AG10803 (cell line): ENCODE measurements at regions not wholly inside any gene's neighbourhood (a gene's known extent, or its start where the extent isn't known, plus 50 kb on each side); places are given as distances from the start of the nearest gene placed in this dataset.

Source experiments
- DNase-seq: peaks from one replicate; pipeline ENCODE4 v3.0.0; 2010; ENCODE audit warnings: low read depth
- H3K4me3 ChIP-seq: 2 replicates; pipeline ENCODE4 v1.5.1; 2011; ENCODE audit warnings: mild to moderate bottlenecking, low read length, control low read depth
- CTCF ChIP-seq: conservative IDR thresholded peaks from 2 replicates; pipeline ENCODE4 v1.5.1; 2011; ENCODE audit warnings: mild to moderate bottlenecking, low read length, control low read depth, inconsistent platforms

GRCh38 chr5:135105105-135105484, 71.1 kb upstream of the PITX1 start:
- TF ChIP-seq CTCF = no peak
- no peak overlapping the region for H3K4me3 ChIP-seq
- no peak for DNase-seq

DNA sequence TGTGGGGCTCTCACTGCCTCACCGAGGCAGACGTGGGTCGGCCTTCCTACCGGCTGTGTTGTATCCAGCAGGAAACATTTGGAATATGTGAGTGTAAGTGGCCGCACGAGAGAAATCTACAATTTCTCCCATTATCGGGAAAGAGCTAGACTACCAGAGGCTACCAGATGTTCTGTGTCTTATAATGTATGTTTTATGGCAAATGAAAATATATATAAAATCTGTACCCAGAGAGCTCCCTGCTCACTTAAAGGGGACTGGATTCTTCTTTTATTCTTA, 69.5 kb upstream of the PITX1 start:
- DNase-seq = no peak
- H3K4me3 ChIP-seq = no peak overlapping the region
- TF ChIP-seq CTCF = no peak

DNA sequence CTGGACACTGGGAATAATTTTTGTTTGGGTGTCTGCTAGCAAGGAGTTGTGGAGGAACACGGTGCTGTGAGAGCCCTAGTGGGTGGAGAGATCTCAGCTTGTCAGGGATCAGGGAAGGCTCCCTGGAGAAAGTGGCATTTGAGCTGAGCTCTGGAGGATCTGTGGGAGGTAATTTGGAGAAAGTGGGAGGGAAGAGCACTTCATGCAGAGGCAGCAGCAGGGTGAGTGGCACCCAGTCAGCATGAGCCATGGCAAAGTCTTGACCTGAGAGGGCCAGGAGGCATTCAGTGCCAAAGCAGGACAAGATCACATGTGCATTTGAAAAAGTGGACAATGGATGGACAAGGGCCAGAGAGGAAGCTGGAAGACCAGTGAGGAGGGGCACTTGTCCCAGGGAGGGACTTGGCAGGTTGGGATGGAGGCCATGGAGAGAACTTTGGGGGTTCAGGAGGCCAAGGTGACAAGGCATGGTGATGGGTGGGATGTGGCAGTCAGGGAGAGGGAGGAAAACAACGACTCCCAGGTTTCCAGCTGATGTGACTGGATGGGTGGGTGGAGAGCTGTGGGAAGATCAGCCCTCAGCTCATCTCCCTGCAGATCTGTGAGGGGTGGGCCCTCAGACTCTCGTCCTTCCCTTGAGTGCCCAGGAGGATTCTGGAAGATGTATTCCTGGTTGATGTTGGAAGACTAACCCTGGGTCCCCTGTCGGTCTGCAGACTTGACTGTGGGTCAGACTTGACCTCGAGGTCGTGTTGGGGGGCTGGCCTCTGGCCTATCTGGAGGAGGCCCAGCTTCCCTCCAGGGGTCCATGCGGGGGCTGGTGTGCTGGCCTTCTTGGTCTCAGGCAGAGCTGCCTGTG, 68.9 kb upstream of the PITX1 start:
- no peak overlapping the region for H3K4me3 ChIP-seq
- DNase-seq = no peak
- no peak for TF ChIP-seq CTCF

- no peak for DNase-seq
- H3K4me3 ChIP-seq = no peak overlapping the region
- no peak for TF ChIP-seq CTCF
Observed at GRCh38 chr5:135100431-135100830, 66.4 kb upstream of the PITX1 start.

GRCh38 chr5:135100011-135100410, 66.0 kb upstream of the PITX1 start:
- no peak for DNase-seq
- TF ChIP-seq CTCF = no peak
- no peak overlapping the region for H3K4me3 ChIP-seq

DNA sequence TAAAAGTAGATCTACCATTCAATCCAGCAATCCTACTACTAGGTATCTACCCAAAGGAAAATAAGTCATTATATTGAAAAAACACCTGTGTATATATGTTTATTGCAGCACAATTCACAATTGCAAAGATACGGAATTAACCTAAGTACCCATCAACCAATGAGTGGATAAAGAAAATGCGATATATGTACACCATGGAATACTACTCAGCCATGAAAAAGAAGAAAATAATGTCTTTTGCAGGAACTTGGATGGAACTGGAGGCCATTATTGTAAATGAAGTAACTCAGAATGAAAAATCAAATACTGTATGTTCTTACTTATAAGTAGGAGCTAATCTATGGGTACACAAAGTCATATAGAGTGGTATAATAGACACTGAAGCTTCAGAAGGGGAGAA, 63.4 kb upstream of the PITX1 start:
- no peak for TF ChIP-seq CTCF
- DNase-seq = no peak
- H3K4me3 ChIP-seq = no peak overlapping the region

GRCh38 chr5:135095871-135096270, 61.8 kb upstream of the PITX1 start:
- DNase-seq = no peak
- TF ChIP-seq CTCF = no peak
- H3K4me3 ChIP-seq = no peak overlapping the region
